NT2/D1 (cell line): ENCODE measurements at regions not wholly inside any gene's neighbourhood (a gene's known extent, or its start where the extent isn't known, plus 50 kb on each side); places are given as distances from the start of the nearest gene placed in this dataset.

Experiments used
- SUZ12 ChIP-seq: IDR thresholded peaks from 2 replicates; pipeline ENCODE4 v1.6.1; 2011; ENCODE audit not compliant: insufficient read length, insufficient read depth; ENCODE audit errors: extremely low read depth
- YY1 ChIP-seq: IDR thresholded peaks from 2 replicates; pipeline ENCODE4 v1.6.1; 2011; ENCODE audit not compliant: insufficient read length, insufficient read depth

DNA sequence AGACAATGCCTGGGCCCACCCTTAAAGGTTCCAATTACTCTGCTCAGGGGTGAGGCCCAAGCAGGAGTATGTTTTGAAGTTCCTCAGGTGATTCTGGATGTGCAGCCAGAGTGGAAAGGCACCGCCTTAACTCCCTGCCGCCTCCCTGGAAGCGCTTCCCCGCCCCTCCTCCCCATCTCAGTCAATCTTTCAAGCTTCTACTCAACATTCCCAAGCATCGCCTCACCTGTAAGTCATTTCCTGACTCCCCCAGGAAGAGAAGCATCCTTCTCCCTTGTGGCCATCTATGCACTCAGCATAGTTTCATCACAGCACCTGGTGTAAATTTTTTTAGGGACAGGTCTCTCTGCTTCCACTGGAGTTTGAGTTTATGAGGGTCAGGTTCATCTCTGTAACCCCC is 67.5 kb downstream of the MYL12B start:
- no peak for TF ChIP-seq YY1
- TF ChIP-seq SUZ12: no peak
